ENCODE measurements at regions not wholly inside any gene's neighbourhood (a gene's known extent, or its start where the extent isn't known, plus 50 kb on each side); places are given as distances from the start of the nearest gene placed in this dataset.

GRCh38 chr2:161088658-161089350, 71.4 kb upstream of the TANK start:
- TF ChIP-seq CTCF (IDR thresholded peaks at IDR 0.05) (no peak), POLR2A (IDR thresholded peaks at IDR 0.05) (no peak), POLR2AphosphoS5 (IDR thresholded peaks at IDR 0.05) (no peak)
